ENCODE measurements at regions not wholly inside any gene's neighbourhood (a gene's known extent, or its start where the extent isn't known, plus 50 kb on each side); places are given as distances from the start of the nearest gene placed in this dataset.
"Not testable (repeated sequence)": the region's sequence is repeated elsewhere in the genome, so short reads cannot be mapped to it uniquely, and the experiment has no call there.

DNA sequence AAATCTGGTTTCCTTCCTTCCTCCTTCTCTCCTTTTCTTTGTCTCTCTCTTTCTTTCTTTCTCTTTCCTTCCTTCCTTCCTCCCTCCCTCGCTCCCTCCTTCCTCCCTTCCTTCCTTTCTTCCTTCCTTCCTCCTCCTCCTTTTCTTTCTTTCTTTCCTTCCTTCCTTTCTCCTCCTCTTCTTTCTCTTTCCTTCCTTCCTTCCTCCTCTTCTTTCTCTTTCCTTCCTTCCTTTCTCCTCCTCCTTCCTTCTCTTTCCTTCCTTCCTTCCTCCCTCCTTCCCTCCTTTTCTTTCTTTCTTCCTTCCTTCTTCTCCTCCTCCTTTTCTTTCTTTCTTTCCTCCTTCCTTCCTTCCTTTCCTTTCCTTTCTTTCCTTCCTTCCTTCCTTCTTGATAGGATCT, 61.2 kb downstream of the VIP start:
- FAIRE-seq: no peak

GRCh38 chr6:152815230-152815872, 64.8 kb downstream of the VIP start:
- FAIRE-seq: no peak

- FAIRE-seq: no peak
Measured at GRCh38 chr6:152816055-152816454, 65.5 kb downstream of the VIP start.

GRCh38 chr6:152821525-152821924, 70.9 kb downstream of the VIP start:
- no peak for FAIRE-seq

- FAIRE-seq: no peak
Measured at GRCh38 chr6:152824666-152825065, 74.1 kb downstream of the VIP start.

DNA sequence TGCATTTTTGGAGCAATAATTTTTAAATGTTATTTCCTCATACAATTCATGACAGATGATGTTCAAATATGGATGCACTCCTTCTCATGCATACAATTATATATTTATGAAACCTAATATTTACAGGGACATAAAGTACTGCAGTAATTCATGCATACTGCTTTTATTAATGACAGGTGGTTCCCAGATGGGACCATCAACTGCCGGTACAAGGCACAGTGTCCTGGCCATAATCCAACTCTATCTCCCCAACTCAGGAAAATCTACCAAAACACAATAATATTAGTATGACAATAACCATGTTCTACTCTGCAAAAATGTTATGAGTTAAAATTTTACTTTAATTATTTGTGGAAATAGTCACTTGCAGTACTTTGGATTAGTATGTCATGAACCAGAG, 77.8 kb downstream of the VIP start:
- FAIRE-seq: no peak

DNA sequence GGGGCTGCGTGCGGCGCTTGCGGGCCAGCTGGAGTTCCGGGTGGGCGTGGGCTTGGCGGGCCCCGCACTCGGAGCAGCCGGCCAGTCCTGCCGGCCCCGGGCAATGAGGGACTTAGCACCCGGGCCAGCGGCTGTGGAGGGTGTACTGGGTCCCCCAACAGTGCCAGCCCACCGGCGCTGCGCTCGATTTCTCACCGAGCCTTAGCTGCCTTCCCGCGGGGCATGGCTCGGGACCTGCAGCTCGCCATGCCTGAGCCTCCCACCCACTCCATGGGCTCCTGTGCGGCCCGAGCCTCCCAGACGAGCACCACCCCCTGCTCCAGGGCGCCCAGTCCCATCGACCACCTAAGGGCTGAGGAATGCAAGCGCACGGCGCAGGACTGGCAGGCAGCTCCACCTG, 83.8 kb downstream of the VIP start:
- not testable (repeated sequence) for FAIRE-seq

- no peak for FAIRE-seq
Measured at GRCh38 chr6:152836523-152836922, 85.9 kb downstream of the VIP start.

- FAIRE-seq: no peak
Measured at GRCh38 chr6:152845421-152845820, 94.8 kb downstream of the VIP start.

GRCh38 chr6:152846825-152847224, 96.2 kb downstream of the VIP start:
- FAIRE-seq: no peak

GRCh38 chr6:152848919-152849318, 98.3 kb downstream of the VIP start:
- no peak for FAIRE-seq

GRCh38 chr6:152854086-152854795, 103.6 kb downstream of the VIP start:
- FAIRE-seq: no peak

DNA sequence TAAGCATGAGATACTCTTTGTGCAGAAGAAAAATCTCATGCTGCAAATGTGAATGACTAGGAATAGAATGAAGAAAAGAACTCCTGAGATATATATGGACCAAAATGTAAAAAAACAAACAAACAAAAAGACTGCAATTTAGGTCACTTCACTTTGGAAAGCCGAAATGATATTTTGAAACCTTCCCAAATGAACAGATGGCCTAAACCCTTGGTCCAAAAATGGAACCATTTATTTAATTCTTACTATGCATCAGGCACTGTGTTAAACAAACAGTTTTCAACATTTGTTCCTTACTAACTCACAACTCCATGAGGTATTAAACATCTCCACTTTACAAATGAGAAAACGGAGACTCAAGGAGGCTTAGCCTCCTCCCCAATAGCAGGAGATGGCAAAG, 107.5 kb downstream of the VIP start:
- FAIRE-seq: no peak

- FAIRE-seq: no peak
Measured at GRCh38 chr6:152859225-152859624, 108.6 kb downstream of the VIP start.

- peak; percentile 98 for FAIRE-seq
Measured at GRCh38 chr6:152863618-152864326, 113.2 kb downstream of the VIP start.

GRCh38 chr6:152874267-152874666, 108.6 kb downstream of the FBXO5 start:
- FAIRE-seq: no peak

DNA sequence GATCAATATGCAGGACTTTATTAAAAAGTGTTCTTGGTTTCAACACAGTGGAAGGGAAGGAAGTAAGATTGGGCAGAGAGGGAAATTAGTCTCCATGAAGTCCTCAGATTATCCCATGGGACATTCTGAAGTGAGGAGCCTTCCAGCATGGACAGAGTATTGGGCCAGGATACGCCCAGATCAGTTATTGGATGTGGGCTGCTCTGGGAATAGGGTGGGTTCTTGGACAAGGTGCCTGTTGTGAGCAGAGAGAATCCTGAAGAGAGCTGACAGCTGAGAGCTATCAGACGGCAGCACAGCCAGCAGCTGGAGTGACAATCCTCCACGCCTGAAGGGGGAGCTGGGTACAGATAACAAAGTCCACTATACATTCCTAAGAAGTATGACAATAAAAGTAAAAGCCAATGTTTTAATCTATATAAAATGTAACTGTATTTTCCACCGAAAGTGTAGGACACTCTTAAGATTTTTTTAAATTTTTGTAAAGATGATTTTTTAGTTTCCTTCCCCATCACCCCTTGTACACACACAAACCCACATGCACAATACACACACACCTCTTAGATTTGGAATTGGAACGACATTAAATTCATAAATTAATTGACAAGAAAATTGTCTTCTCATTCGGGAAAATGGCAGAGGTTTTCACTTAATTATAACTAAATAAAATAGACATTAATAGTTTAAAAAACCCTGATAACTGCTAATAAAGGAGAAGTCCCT, 107.8 kb downstream of the FBXO5 start:
- FAIRE-seq: no peak

DNA sequence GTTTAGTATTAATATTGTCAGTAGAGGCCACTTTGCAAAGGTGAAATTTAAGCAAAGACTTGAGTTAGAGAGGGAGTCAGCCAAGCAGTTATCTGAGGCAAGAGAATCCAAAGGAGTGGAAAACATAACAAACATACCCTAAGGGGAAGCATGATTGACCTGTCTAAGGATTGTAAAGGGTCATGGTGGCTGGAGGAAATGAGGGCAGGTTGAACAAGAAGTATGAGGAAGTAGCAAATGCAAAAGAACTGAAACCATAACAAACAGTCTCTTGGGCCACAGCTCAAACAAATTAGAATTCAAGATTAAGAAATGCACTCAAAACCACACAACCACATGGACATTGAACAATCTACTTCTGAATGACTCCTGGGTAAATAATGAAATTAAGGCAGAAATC, 103.2 kb downstream of the FBXO5 start:
- no peak for FAIRE-seq

DNA sequence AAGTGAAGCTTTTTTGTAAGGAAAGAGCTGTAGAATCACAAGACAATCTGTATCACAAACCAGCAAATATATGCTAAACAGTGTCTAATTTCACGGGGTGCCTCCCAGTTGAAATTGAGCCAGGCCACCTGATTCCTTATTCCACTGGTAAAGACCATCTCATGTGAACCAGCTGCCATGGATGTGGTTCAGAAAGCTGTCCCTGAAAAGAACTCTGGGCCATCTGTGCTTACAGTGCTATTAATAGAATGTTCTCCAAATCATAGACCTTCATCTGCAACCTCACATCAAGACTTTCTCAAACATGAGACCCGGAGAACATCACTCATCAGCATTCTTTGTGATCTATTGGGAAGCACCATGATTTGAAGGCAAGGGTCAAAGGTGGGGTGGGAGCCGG, 89.7 kb downstream of the FBXO5 start:
- no peak for FAIRE-seq

DNA sequence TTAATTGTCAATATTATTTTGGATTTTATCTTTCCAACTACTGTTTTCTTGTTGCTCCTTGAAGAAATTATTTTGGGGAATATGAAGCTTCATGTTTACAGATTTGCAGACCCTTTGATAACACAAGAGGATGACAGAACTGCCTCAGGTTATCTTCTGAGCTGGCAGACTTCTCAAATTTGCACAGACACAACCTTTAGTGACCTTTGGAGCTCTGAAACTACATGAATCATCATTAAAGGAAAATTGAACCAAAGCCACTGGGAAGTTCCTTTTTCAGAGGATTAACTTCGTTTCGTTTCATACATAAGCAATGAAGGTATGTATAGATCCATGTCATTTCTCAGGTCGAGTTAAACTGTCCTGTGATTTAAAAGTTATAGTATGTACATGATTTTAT, 85.9 kb downstream of the FBXO5 start:
- FAIRE-seq: no peak

DNA sequence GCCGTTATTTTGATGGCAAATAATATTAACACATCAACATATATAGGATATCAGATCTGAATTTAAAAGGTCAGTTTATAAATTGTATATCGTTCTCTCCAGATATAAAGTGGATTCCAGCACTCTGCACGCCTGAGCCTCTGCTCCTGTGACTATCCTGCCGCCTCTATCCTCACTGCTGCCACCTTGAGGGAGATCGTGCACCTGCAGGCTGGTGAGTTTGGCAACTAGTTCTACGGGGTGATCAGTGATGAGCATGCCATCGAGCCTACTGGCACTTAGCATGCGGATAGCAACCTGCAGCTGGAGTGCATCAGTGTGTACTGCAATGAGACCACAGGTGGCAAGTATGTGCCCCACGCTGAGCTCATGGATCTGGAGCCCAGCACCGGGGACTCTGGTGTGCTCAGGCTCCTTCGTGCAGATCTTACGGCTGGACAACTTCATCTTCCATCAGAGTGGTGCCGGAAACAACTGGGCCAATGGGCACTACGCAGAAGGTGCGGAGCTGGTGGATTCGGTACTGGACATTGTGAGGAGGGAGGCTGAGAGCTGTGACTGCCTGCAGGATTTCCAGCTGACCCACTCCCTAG, 84.9 kb downstream of the FBXO5 start:
- FAIRE-seq: no peak

- FAIRE-seq: no peak
Measured at GRCh38 chr6:152904678-152905077, 78.2 kb downstream of the FBXO5 start.
